Kidney epithelial cell (primary cell): ENCODE measurements at regions not wholly inside any gene's neighbourhood (a gene's known extent, or its start where the extent isn't known, plus 50 kb on each side); places are given as distances from the start of the nearest gene placed in this dataset.
"Not testable (repeated sequence)": the region's sequence is repeated elsewhere in the genome, so short reads cannot be mapped to it uniquely, and the experiment has no call there.

Experiments
- DNase-seq: peaks from one replicate; pipeline ENCODE4 v3.0.0-alpha.2; 2010; ENCODE audit warnings: low read depth
- H3K27me3 ChIP-seq: 2 replicates; pipeline ENCODE4 v1.6.0; 2011; ENCODE audit warnings: low read length; ENCODE audit not compliant: control insufficient read depth, insufficient read depth
- H3K36me3 ChIP-seq: 2 replicates; pipeline ENCODE4 v1.5.1; 2011; ENCODE audit warnings: low read length; ENCODE audit not compliant: control insufficient read depth, insufficient read depth
- H3K4me3 ChIP-seq: 2 replicates; pipeline ENCODE4 v1.5.1; 2011; ENCODE audit warnings: low read depth, mild to moderate bottlenecking, control low read depth, low read length
- CTCF ChIP-seq: IDR thresholded peaks from 2 replicates; pipeline ENCODE4 v1.5.1; 2011; ENCODE audit warnings: mild to moderate bottlenecking, moderate library complexity, low read length, control low read depth, inconsistent platforms; ENCODE audit not compliant: insufficient read depth, poor library complexity, severe bottlenecking

GRCh38 chr4:82125787-82126297 is 247.9 kb downstream of the HNRNPD start:
- Histone ChIP-seq H3K36me3 (no peaks in the 10 kb centered on the region), H3K4me3 (no peak overlapping the region), H3K27me3 (no peaks in the 10 kb centered on the region)
- DNase-seq, result no peak
- TF ChIP-seq CTCF, result no peak

GRCh38 chr4:82124932-82125786 is 248.6 kb downstream of the HNRNPD start:
- Histone ChIP-seq H3K27me3 (no peaks in the 10 kb centered on the region), H3K36me3 (no peaks in the 10 kb centered on the region), H3K4me3 (no peak overlapping the region)
- no peak for DNase-seq
- no peak for TF ChIP-seq CTCF

GRCh38 chr4:82124365-82124764 is 249.4 kb downstream of the HNRNPD start:
- no peak overlapping the region for H3K4me3 ChIP-seq
- no peaks in the 10 kb centered on the region for H3K36me3 ChIP-seq
- H3K27me3 ChIP-seq, result no peaks in the 10 kb centered on the region
- DNase-seq, result no peak
- no peak for TF ChIP-seq CTCF

- no peaks in the 10 kb centered on the region for H3K27me3 ChIP-seq
- no peak overlapping the region for H3K4me3 ChIP-seq
- H3K36me3 ChIP-seq, result no peaks in the 10 kb centered on the region
- TF ChIP-seq CTCF, result no peak
- no peak for DNase-seq
These were observed 249.9 kb downstream of the HNRNPD start for GRCh38 chr4:82123934-82124333.

GRCh38 chr4:82115183-82115582 is 258.6 kb downstream of the HNRNPD start:
- not testable (repeated sequence) for H3K27me3 ChIP-seq, DNase-seq, H3K4me3 ChIP-seq, H3K36me3 ChIP-seq

GRCh38 chr4:82108506-82108905 is 265.3 kb downstream of the HNRNPD start:
- no peak for DNase-seq
- TF ChIP-seq CTCF, result no peak
- no peak overlapping the region for H3K4me3 ChIP-seq
- H3K36me3 ChIP-seq, result no peaks in the 10 kb centered on the region
- peaks cover 2% of the 10 kb centered on the region for H3K27me3 ChIP-seq
